CD14-positive monocyte (primary cell): ENCODE measurements at regions not wholly inside any gene's neighbourhood (a gene's known extent, or its start where the extent isn't known, plus 50 kb on each side); places are given as distances from the start of the nearest gene placed in this dataset.

Experiments
- DNase-seq, 3 donors: peaks; one replicate each; pipeline ENCODE4 v3.0.0-alpha.2; 2011 to 2022
- H2AFZ ChIP-seq: 2 replicates; pipeline ENCODE4 v1.6.0; 2012; ENCODE audit warnings: mild to moderate bottlenecking, low read depth, low read length, inconsistent platforms; ENCODE audit not compliant: insufficient read depth, poor library complexity, severe bottlenecking
- H3K27ac ChIP-seq, 2 donors: 1 replicate in 1 of 2; 2 replicates in 1 of 2; pipeline ENCODE4 v1.5.1; 2012 to 2013; ENCODE audit warnings: low read length in 2 of 2, control low read depth in 1 of 2, inconsistent platforms in 1 of 2, low read depth in 1 of 2, mild to moderate bottlenecking in 1 of 2
- H3K27me3 ChIP-seq, 2 donors: one replicate each; pipeline versions ENCODE4 v1.6.0 to v1.6.1; 2011 to 2013; ENCODE audit warnings: low read length in 2 of 2; ENCODE audit not compliant: control insufficient read depth in 2 of 2, insufficient read depth in 2 of 2
- H3K36me3 ChIP-seq, 2 donors: replicated peaks in 1 of 2; 1 replicate in 1 of 2; 2 replicates in 1 of 2; pipeline versions ENCODE4 v1.5.1 to v1.6.1; 2012 to 2013; ENCODE audit warnings: low read length in 2 of 2, control low read depth in 1 of 2, inconsistent platforms in 1 of 2, mild to moderate bottlenecking in 1 of 2; ENCODE audit not compliant: insufficient read depth in 2 of 2, control insufficient read depth in 1 of 2
- H3K4me1 ChIP-seq, 2 donors: 1 replicate in 1 of 2; 2 replicates in 1 of 2; pipeline versions ENCODE4 v1.5.1 to v1.6.1; 2012 to 2013; ENCODE audit warnings: low read length in 2 of 2, control low read depth in 1 of 2, inconsistent platforms in 1 of 2, mild to moderate bottlenecking in 1 of 2, moderate library complexity in 1 of 2; ENCODE audit not compliant: insufficient read depth in 2 of 2, control insufficient read depth in 1 of 2
- H3K4me2 ChIP-seq: replicated peaks from 2 replicates; pipeline ENCODE3; 2012; ENCODE audit warnings: low read length, moderate library complexity, mild to moderate bottlenecking; ENCODE audit not compliant: poor library complexity, severe bottlenecking; ENCODE audit errors: extremely low read depth
- H3K4me3 ChIP-seq, 3 experiments: fragments of 200-600 bp in 1 of 3; sonication (generic) in 1 of 3; replicated peaks in 1 of 3; 1 replicate in 2 of 3; 2 replicates in 1 of 3; pipeline ENCODE4 v1.5.1; 2011 to 2013; ENCODE audit warnings: low read length in 3 of 3, mild to moderate bottlenecking in 3 of 3, control low read depth in 2 of 3, low read depth in 2 of 3, inconsistent platforms in 1 of 3, moderate library complexity in 1 of 3
- H3K79me2 ChIP-seq: 2 replicates; pipeline ENCODE4 v1.6.0; 2012; ENCODE audit warnings: mild to moderate bottlenecking, control low read depth, inconsistent platforms, low read length, moderate library complexity; ENCODE audit not compliant: insufficient read depth
- H3K9ac ChIP-seq: 2 replicates; pipeline ENCODE4 v1.6.0; 2017; ENCODE audit warnings: low read length, mild to moderate bottlenecking; ENCODE audit not compliant: insufficient read depth, poor library complexity, severe bottlenecking
- H3K9me3 ChIP-seq, 2 donors: replicated peaks in 1 of 2; 1 replicate in 1 of 2; 2 replicates in 1 of 2; pipeline versions ENCODE4 v1.5.1 to v1.6.1; 2012 to 2013; ENCODE audit warnings: low read length in 2 of 2, control low read depth in 1 of 2; ENCODE audit not compliant: control insufficient read depth in 1 of 2, insufficient read depth in 1 of 2
- H4K20me1 ChIP-seq: 2 replicates; pipeline ENCODE4 v1.6.0; 2012; ENCODE audit warnings: mild to moderate bottlenecking, low read length, control low read depth, moderate library complexity; ENCODE audit not compliant: insufficient read depth
- H3K27ac Mint-ChIP-seq, 7 donors: one replicate each; pipeline ENCODE4 v1.8.0; 2020; ENCODE audit warnings: mild to moderate bottlenecking in 7 of 7, mixed read lengths in 7 of 7, moderate library complexity in 6 of 7, inconsistent platforms in 2 of 7
- H3K27me3 Mint-ChIP-seq, 3 donors: one replicate each; pipeline ENCODE4 v1.8.0; 2021 to 2022; ENCODE audit warnings: low read depth in 3 of 3, mild to moderate bottlenecking in 3 of 3, mixed read lengths in 3 of 3, moderate library complexity in 3 of 3, inconsistent platforms in 1 of 3
- H3K36me3 Mint-ChIP-seq, 2 donors: one replicate each; pipeline ENCODE4 v1.8.0; 2020; ENCODE audit warnings: mixed read lengths in 2 of 2, inconsistent platforms in 1 of 2, mild to moderate bottlenecking in 1 of 2
- H3K4me1 Mint-ChIP-seq: one replicate; pipeline ENCODE4 v1.8.0; 2020; ENCODE audit warnings: mild to moderate bottlenecking, mixed read lengths
- H3K4me3 Mint-ChIP-seq, 2 donors: one replicate each; pipeline ENCODE4 v1.8.0; 2020; ENCODE audit warnings: mild to moderate bottlenecking in 2 of 2, mixed read lengths in 2 of 2, moderate library complexity in 1 of 2
- H3K9me3 Mint-ChIP-seq, 7 donors: one replicate each; pipeline ENCODE4 v1.8.0; 2020 to 2022; ENCODE audit warnings: mixed read lengths in 7 of 7, mild to moderate bottlenecking in 6 of 7, moderate library complexity in 6 of 7, inconsistent platforms in 2 of 7
- WGBS: methylation state at CpG from one replicate; pipeline ENCODE4 v1.1.5; 2013; ENCODE audit warnings: missing lambda C conversion rate; ENCODE audit not compliant: insufficient coverage; 5-methylcytosine and 5-hydroxymethylcytosine counted together
- intact Hi-C, 2 donors: fragments of 100-400 bp; cut with micrococcal nuclease; formaldehyde crosslinking; loops; one replicate each; pipeline versions ENCODE4 v1.15.0 to v1.15.1; 2023
- TF ChIP-seq, protein P1 (sequence below): fragments of 200-600 bp; IDR thresholded peaks from one replicate; pipeline ENCODE4 v1.8.0; 2022; ENCODE audit warnings: antibody characterized with exemption, mild to moderate bottlenecking

DNA sequence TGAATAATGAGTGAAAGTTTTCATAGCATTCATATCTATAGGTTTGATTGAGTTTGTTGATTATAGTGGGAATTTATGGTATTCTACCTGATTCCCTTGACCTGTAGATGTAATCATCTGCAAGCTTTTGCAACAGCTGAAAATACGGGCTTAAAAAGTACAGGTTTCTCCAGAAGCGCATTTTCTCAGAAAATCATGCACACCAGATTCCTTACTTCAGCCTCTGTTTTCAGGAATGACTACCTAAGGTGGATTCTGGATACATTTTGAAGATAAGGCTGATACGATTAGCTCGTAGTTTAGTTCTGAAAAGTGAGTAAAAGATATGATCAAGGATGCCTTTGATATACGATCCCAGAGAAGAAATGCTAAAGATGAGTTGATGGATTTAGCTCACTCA, 694.8 kb upstream of the CDH10 start:
- Mint-ChIP-seq H3K27me3 (no peaks in the 10 kb centered on the region), H3K36me3 (no peaks in the 10 kb centered on the region), H3K4me3 (no peak overlapping the region), H3K4me1 (no peaks in the 10 kb centered on the region), H3K9me3 (peaks cover 0 to 10% (median 5%) of the 10 kb centered on the region in 7 donors), H3K27ac (no peak overlapping the region)
- no peak overlapping the region for H2AFZ ChIP-seq
- H3K4me3 ChIP-seq: no peak overlapping the region
- H3K9me3 ChIP-seq: peaks cover 2 to 8% of the 10 kb centered on the region in 2 donors
- H4K20me1 ChIP-seq: no peaks in the 10 kb centered on the region
- intact Hi-C loops: no loop called here
- no peaks in the 10 kb centered on the region for H3K27me3 ChIP-seq
- H3K4me1 ChIP-seq: no peaks in the 10 kb centered on the region
- no peak for DNase-seq
- TF ChIP-seq, protein P1, sequence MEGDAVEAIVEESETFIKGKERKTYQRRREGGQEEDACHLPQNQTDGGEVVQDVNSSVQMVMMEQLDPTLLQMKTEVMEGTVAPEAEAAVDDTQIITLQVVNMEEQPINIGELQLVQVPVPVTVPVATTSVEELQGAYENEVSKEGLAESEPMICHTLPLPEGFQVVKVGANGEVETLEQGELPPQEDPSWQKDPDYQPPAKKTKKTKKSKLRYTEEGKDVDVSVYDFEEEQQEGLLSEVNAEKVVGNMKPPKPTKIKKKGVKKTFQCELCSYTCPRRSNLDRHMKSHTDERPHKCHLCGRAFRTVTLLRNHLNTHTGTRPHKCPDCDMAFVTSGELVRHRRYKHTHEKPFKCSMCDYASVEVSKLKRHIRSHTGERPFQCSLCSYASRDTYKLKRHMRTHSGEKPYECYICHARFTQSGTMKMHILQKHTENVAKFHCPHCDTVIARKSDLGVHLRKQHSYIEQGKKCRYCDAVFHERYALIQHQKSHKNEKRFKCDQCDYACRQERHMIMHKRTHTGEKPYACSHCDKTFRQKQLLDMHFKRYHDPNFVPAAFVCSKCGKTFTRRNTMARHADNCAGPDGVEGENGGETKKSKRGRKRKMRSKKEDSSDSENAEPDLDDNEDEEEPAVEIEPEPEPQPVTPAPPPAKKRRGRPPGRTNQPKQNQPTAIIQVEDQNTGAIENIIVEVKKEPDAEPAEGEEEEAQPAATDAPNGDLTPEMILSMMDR: no peak
- H3K27ac ChIP-seq: no peak overlapping the region
- no peaks in the 10 kb centered on the region for H3K36me3 ChIP-seq
- no peak overlapping the region for H3K9ac ChIP-seq
- WGBS: no CpG with 5 or more reads among the region's 5 CpGs
- H3K4me2 ChIP-seq: no peak overlapping the region
- no peaks in the 10 kb centered on the region for H3K79me2 ChIP-seq

DNA sequence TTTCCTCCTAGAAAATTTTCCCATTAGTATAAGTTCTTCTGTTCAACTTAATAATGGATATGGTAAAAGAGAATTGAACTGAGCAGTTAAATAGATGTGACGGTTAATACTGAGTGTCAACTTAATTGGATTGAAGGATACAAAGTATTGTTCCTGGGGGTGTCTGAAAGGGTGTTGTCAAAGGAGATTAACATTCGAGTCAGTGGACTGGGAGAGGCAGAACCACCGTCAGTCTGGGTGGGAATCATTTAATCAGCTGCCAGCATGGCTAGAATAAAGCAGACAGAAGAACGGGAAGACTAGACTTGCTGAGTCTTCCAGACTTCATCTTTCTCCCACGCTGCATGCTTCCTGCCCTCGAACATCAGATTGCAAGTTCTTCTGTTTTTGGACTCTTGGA, 689.6 kb upstream of the CDH10 start:
- no peaks in the 10 kb centered on the region for H3K36me3 Mint-ChIP-seq

More for the DNA sequence above, 689.6 kb upstream of the CDH10 start:
- Mint-ChIP-seq H3K27ac (no peak overlapping the region), H3K4me3 (no peak overlapping the region), H3K27me3 (no peaks in the 10 kb centered on the region), H3K4me1 (no peaks in the 10 kb centered on the region), H3K9me3 (peaks cover 0 to 20% (median 4%) of the 10 kb centered on the region in 7 donors)
- Histone ChIP-seq H3K36me3 (no peaks in the 10 kb centered on the region), H3K4me2 (no peak overlapping the region), H2AFZ (no peak overlapping the region), H3K9me3 (peaks cover 16 to 25% of the 10 kb centered on the region in 2 donors), H3K4me1 (no peaks in the 10 kb centered on the region), H3K4me3 (no peak overlapping the region), H3K9ac (no peak overlapping the region), H3K79me2 (no peaks in the 10 kb centered on the region), H3K27me3 (no peaks in the 10 kb centered on the region), H4K20me1 (no peaks in the 10 kb centered on the region), H3K27ac (no peak overlapping the region)
- no peak for DNase-seq
- TF ChIP-seq, protein P1: no peak
- 95% methylated on average over 6 of the region's 6 CpGs for WGBS
- intact Hi-C loops: no loop called here
